GM18511 (cell line): ENCODE measurements at regions not wholly inside any gene's neighbourhood (a gene's known extent, or its start where the extent isn't known, plus 50 kb on each side); places are given as distances from the start of the nearest gene placed in this dataset.
"Not testable (repeated sequence)": the region's sequence is repeated elsewhere in the genome, so short reads cannot be mapped to it uniquely, and the experiment has no call there.

Experiments
- ATAC-seq: cut with Tn5 transposase; IDR thresholded peaks from one replicate; pipeline ENCODE4 v1.9.1; 2021; ENCODE audit warnings: mild to moderate bottlenecking, moderate library complexity; ENCODE audit not compliant: unreplicated experiment

DNA sequence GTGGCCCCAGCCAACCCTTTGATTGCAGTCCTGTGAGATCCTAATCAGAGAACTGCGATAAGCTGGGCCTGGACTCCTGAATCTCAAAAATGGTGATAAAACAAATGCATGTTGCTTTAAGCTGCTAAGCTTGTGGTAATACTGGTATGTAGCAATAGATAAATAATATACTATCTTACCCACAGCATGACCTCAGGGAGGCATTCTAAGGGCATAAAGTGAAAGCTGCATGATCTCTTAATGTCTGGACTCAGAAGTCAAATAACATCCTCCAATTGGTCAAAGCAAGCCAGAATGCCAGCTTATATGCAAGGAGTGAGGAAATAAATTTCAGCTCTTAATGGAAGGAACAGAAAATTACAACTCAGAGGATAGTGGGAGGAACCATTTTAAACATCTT, 246.1 kb downstream of the FSIP2 start:
- ATAC-seq, result no peak

DNA sequence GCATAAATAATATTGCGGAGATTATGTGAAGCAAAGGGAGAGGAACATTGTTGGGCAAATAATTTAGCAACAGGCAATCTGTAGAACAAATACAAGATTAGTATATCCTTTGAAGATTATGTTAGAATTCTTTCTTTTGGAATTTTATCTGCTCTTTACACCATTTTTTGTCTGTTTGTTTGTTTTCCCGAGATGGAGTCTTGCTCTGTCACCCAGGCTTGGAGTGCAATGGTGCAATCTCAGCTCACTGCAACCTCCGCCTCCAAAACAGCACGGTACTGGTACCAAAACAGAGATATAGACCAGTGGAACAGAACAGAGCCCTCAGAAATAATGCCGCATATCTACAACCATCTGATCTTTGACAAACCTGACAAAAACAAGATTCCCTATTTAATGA, 250.3 kb downstream of the FSIP2 start:
- ATAC-seq, result not testable (repeated sequence)

- no peak for ATAC-seq
Observed at GRCh38 chr2:185990861-185991525, 252.4 kb downstream of the FSIP2 start.

- no peak for ATAC-seq
Observed at GRCh38 chr2:185998562-185999070, 260.0 kb downstream of the FSIP2 start.

- ATAC-seq, result no peak
Observed at GRCh38 chr2:186009341-186009740, 270.7 kb downstream of the FSIP2 start.

GRCh38 chr2:186017278-186017677, 278.7 kb downstream of the FSIP2 start:
- no peak for ATAC-seq

DNA sequence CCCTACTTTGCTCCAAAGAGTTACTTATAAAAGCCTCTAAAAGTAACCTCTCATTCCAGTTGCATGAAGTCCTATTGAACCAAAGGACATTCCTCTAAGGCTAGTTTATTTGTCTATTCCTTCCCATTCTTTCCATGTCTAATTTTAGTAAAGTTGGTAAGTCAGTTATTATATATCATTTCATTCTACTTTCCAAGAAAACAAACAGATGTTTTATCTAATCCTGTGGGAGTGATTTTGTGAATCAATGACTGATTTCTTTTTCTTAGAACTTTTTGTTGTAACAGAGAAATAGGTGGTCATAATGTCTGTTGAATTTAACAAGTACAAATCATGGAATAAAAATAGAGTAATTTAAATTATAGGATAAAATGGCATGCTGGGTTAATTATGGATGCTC, 286.3 kb downstream of the FSIP2 start:
- ATAC-seq, result no peak

DNA sequence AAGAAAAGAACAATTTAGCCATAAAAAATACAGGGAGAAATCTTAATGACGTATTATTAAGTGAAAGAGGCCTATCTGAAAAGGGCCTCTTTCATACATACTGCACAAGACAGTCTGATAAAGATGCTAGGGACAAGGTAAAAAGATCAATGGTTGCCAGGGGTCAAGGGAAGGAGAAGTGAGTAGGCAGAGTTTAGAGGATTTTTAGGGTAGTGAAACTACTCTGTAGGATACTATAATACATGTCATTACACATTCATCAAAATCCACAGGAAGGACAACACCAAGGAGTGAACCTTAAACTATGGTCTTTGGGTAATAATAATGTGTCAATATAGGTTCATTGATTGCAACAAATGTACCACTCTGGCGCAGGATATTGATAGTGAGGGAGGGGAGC, 289.3 kb downstream of the FSIP2 start:
- peak; percentile 65 for ATAC-seq

DNA sequence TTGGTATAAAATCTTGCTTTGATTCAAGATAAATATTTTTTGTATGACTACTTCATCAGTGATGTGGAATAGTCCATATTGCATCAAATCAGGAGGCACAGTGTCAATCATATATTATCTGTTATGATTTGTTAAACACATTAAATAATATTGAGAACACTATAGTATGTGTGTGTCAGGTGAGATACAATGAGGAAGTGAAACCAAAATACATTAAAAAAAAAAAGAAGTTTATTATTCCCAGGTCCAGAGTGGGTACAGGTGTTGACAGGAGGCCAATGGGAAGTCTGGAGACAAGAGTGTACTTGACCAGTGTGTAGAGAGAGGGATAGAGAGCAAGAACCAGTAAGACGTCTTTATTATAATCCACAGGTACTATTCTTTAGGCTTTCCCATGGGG, 292.6 kb downstream of the FSIP2 start:
- peak; percentile 58 for ATAC-seq

DNA sequence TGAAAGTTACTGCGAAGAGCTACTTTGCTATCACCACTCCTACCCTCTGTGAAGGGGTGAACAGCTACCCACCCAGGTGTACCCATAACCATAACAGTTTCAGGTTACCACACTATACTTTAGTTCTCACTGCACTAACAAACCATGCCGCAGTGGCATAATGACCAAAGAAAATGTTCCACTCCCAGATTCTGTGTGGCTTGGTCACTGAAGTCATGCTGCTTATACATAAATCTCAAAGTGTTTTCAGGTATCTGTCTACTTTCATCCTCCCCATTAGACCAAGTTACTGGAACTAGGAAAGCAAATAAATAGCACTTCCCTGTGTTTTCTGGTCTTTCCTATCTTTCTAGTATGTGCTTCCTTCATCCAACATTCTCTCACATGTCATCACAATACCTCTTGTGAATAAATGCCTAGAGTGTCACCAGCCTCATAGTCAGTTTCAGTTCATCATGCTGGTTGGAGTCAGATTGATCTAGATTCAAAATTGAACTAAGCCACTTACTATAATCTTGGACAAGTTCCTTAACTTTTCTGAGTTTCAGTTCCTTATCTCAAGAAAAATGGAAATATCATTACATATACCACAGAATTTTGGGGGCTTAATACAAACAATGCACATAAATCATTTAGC, 293.6 kb downstream of the FSIP2 start:
- ATAC-seq, result no peak

DNA sequence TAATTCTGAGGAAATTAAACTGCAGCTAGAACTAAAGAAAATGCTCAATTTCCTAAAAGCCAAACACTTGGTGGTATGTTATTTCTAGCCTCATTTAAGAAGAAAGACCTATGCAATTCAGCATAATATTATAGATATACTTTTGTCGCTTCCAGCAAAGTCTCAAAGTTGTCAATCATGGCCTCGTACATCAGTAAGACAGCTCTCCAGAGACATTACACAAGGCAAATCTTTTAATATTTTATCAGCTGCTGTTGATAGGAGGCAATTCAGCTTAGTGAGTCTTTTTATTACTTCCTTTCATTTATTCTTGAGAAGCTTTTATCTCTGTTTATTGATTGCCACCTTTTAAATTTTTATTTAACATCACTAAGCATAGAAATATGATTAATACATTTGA, 294.3 kb downstream of the FSIP2 start:
- ATAC-seq, result no peak

GRCh38 chr2:186033541-186033940, 294.9 kb downstream of the FSIP2 start:
- ATAC-seq, result no peak

DNA sequence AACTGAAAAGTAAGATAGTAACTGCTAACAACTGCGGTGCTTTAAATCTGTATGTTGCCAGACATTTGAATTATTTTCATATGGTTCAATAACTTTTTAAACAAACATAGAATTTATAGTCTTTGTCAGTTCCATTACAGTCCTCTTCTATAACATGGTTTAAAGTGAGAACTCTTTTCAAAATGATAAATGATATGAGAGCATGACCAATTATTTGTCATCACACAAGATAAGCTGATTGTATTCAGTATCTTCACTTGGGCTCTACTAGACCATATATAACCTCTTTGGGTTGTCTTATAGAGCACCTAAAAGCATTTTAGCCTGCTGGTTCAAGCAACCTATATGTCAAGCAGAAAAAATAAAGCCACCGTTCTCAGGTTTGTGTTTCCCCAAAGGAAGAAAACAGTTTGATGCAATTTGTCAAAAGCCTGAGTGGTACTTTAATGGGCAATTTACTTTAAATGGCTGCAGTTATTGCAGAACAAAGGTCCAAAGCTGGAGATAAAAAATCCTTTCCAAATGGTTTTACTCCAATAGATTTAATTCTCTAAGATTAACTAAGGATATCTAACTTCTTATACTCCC, 298.4 kb downstream of the FSIP2 start:
- ATAC-seq, result no peak

- ATAC-seq, result no peak
Observed at GRCh38 chr2:186042207-186043028, 303.8 kb downstream of the FSIP2 start.

GRCh38 chr2:186044761-186045160, 306.2 kb downstream of the FSIP2 start:
- no peak for ATAC-seq

- no peak for ATAC-seq
Observed at GRCh38 chr2:186052930-186053329, 314.3 kb downstream of the FSIP2 start.

DNA sequence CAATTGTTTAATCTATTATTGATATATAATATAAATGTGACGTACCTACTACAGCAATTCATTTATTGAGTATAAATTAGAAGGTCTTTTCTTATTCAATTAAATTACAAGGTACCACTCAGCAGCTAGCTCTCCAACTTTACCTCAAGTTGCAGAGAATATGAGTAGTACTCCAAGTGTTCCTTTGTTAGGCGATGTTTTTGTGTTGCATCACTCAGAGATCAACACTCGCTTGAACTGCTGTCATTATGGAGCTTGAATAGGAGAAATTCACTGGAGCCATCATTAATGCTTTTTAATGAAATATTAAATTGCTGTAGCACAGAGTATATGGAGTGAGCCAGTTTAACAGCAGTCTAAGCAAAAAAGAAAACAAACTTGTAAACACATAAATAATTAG, 320.0 kb downstream of the FSIP2 start:
- ATAC-seq, result no peak

DNA sequence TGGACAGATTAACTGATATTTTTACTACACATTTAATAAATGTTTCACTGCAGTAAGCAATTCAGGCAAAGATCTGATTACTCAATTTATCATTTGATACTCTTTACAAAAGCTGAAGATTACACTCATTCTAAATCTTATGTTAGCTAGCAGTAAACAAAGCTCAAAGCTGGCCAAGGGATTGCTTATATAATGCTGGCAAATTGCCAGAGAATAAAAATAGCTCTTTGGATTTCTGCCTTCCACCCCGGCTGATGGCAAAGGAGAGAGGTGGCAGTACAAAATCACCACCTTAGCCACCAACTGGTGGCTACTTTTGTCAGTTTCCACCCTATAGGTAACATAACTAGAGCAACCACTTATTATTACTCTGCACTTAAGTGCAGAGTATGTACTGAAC, 320.5 kb downstream of the FSIP2 start:
- no peak for ATAC-seq

- no peak for ATAC-seq
Observed at GRCh38 chr2:186060744-186061440, 322.3 kb downstream of the FSIP2 start.

- no peak for ATAC-seq
Observed at GRCh38 chr2:186064507-186064906, 325.9 kb downstream of the FSIP2 start.

DNA sequence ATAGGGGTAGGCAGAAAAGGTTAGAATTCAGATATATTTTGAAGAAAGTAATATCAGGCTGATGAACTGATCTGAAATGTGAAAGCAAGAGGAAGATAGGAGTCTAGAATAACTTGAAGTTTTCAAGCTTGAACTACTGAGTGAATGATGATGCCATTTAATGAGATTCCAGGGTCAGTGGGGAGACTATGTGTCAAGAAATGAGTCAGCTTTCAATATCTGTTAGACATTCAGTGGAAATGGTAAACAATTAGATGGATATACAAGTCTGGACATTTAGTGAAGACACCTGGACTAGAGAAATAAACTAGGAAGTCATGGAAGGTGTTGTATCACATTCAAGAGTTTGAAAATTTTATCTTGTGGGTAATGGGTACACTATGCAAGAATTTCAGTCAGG, 326.9 kb downstream of the FSIP2 start:
- no peak for ATAC-seq
